Neural cell (in vitro differentiated cells): ENCODE measurements at regions not wholly inside any gene's neighbourhood (a gene's known extent, or its start where the extent isn't known, plus 50 kb on each side); places are given as distances from the start of the nearest gene placed in this dataset.

Experiments
- H2AFZ ChIP-seq: fragments of 200-600, 300-800 bp; sonication (generic), shearing (Covaris generic); 2 replicates; pipeline ENCODE4 v1.6.0; 2014; ENCODE audit warnings: low read depth, mild to moderate bottlenecking, antibody characterized with exemption, low read length, moderate library complexity
- H3F3A ChIP-seq: fragments of 200-600 bp; shearing (Covaris generic); 2 replicates; pipeline ENCODE4 v1.6.1; 2016; ENCODE audit warnings: mild to moderate bottlenecking, moderate library complexity, mixed read lengths, antibody characterized with exemption, low read length; ENCODE audit not compliant: insufficient read depth, poor library complexity, severe bottlenecking
- H3K27ac ChIP-seq: fragments of 200-600, 300-800 bp; sonication (generic), shearing (Covaris generic); 2 replicates; pipeline ENCODE4 v1.5.1; 2014; ENCODE audit warnings: mild to moderate bottlenecking, low read length, moderate library complexity
- H3K27me3 ChIP-seq: fragments of 300-800, 200-600 bp; sonication (generic), shearing (Covaris generic); 2 replicates; pipeline ENCODE4 v1.6.0; 2014; ENCODE audit warnings: mild to moderate bottlenecking, low read depth, low read length, moderate library complexity; ENCODE audit not compliant: insufficient read depth
- H3K36me3 ChIP-seq: fragments of 300-800, 200-600 bp; sonication (generic), shearing (Covaris generic); 2 replicates; pipeline ENCODE4 v1.5.1; 2014; ENCODE audit warnings: mild to moderate bottlenecking, antibody characterized with exemption, low read length, moderate library complexity; ENCODE audit not compliant: insufficient read depth
- H3K4me2 ChIP-seq: fragments of 300-800, 200-600 bp; sonication (generic), shearing (Covaris generic); 2 replicates; pipeline ENCODE4 v1.6.0; 2014; ENCODE audit warnings: mild to moderate bottlenecking, low read length
- H3K4me3 ChIP-seq: fragments of 300-800, 200-600 bp; sonication (generic), shearing (Covaris generic); 2 replicates; pipeline ENCODE4 v1.5.1; 2014; ENCODE audit warnings: mild to moderate bottlenecking, low read length, moderate library complexity
- H3K79me2 ChIP-seq: fragments of 200-600 bp; shearing (Covaris generic); replicated peaks from 2 replicates; pipeline ENCODE4 v1.6.0; 2014; ENCODE audit warnings: mild to moderate bottlenecking, low read length, moderate library complexity; ENCODE audit not compliant: insufficient read depth
- H3K9ac ChIP-seq: fragments of 300-800, 200-600 bp; sonication (generic), shearing (Covaris generic); 2 replicates; pipeline ENCODE4 v1.6.1; 2016; ENCODE audit warnings: mild to moderate bottlenecking, low read length, mixed read lengths
- H3K9me2 ChIP-seq: fragments of 200-600 bp; shearing (Covaris generic); 2 replicates; pipeline ENCODE4 v1.6.1; 2016; ENCODE audit warnings: mild to moderate bottlenecking, low read length, mixed read lengths; ENCODE audit not compliant: insufficient read depth
- H3K9me3 ChIP-seq: fragments of 200-600, 300-800 bp; sonication (generic), shearing (Covaris generic); 2 replicates; pipeline ENCODE4 v1.6.1; 2016; ENCODE audit warnings: mild to moderate bottlenecking, mixed run types, low read length, moderate library complexity, mixed read lengths
- H4K20me1 ChIP-seq: fragments of 200-600 bp; shearing (Covaris generic); 2 replicates; pipeline ENCODE4 v1.6.1; 2016; ENCODE audit warnings: mild to moderate bottlenecking, mixed run types; ENCODE audit not compliant: insufficient read depth
- CTCF ChIP-seq: fragments of 450-650 bp; IDR thresholded peaks from 2 replicates; pipeline ENCODE4 v1.5.1; 2014; ENCODE audit warnings: antibody characterized with exemption, mild to moderate bottlenecking, moderate library complexity; ENCODE audit not compliant: poor library complexity, severe bottlenecking
- EP300 ChIP-seq: fragments of 450-650 bp; conservative IDR thresholded peaks from 2 replicates; pipeline ENCODE4 v1.6.1; 2014; ENCODE audit warnings: antibody characterized with exemption, mild to moderate bottlenecking, moderate library complexity; ENCODE audit not compliant: poor library complexity, severe bottlenecking
- EZH2 ChIP-seq: fragments of 200-600, 300-800 bp; shearing (Covaris generic), sonication (generic); IDR thresholded peaks from 2 replicates; pipeline ENCODE4 v1.6.1; 2014; ENCODE audit warnings: antibody characterized with exemption, low read length, borderline replicate concordance, mild to moderate bottlenecking; ENCODE audit not compliant: insufficient read depth, poor library complexity, severe bottlenecking
- MXI1 ChIP-seq: fragments of 450-650 bp; conservative IDR thresholded peaks from 2 replicates; pipeline ENCODE4 v1.6.1; 2014; ENCODE audit warnings: antibody characterized with exemption, mild to moderate bottlenecking; ENCODE audit not compliant: poor library complexity, severe bottlenecking
- POLR2AphosphoS5 ChIP-seq: IDR thresholded peaks from 2 replicates; pipeline ENCODE4 v1.6.1; 2012
- RAD21 ChIP-seq: fragments of 450-650 bp; conservative IDR thresholded peaks from 2 replicates; pipeline ENCODE4 v1.6.1; 2014; ENCODE audit warnings: antibody characterized with exemption, mild to moderate bottlenecking, moderate library complexity
- SMC3 ChIP-seq: fragments of 450-650 bp; conservative IDR thresholded peaks from 2 replicates; pipeline ENCODE4 v1.6.1; 2014; ENCODE audit warnings: antibody characterized with exemption, mild to moderate bottlenecking, moderate library complexity; ENCODE audit not compliant: poor library complexity
- TAF1 ChIP-seq: IDR thresholded peaks from 2 replicates; pipeline ENCODE4 v1.6.1; 2012; ENCODE audit warnings: low read depth
- TF ChIP-seq, protein P1 (sequence below): IDR thresholded peaks from 2 replicates; pipeline ENCODE4 v1.6.1; 2012; ENCODE audit warnings: borderline replicate concordance

DNA sequence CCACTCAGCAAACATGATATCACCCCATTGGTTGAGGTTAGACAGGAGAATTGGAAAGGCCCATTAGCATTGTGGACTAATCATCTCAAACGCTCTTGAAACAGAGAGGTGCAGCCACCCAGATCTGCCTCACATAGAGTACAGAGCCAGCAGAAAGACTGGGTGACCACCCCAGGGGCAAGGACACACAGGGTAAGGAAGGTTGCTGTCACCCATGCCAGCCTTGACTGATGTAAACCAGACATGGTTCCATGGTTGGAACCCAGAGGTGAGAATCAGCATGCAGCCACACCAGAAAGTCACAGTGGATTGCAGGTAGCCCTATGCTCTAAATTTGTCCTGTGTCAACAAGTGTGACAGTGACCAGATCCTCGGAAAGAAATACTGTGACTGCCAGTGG, 1268.8 kb downstream of the EFNB2 start:
- H2AFZ ChIP-seq: no peak overlapping the region
- H3K79me2 ChIP-seq: no peaks in the 10 kb centered on the region
- H3F3A ChIP-seq: no peaks in the 10 kb centered on the region
- H4K20me1 ChIP-seq: no peaks in the 10 kb centered on the region
- no peak overlapping the region for H3K4me3 ChIP-seq
- no peak overlapping the region for H3K4me2 ChIP-seq
- TF ChIP-seq TAF1: no peak
- no peak for TF ChIP-seq POLR2AphosphoS5
- no peak for TF ChIP-seq EZH2
- no peak for TF ChIP-seq MXI1
- no peak for TF ChIP-seq SMC3
- no peak for TF ChIP-seq CTCF
- TF ChIP-seq, protein P1, sequence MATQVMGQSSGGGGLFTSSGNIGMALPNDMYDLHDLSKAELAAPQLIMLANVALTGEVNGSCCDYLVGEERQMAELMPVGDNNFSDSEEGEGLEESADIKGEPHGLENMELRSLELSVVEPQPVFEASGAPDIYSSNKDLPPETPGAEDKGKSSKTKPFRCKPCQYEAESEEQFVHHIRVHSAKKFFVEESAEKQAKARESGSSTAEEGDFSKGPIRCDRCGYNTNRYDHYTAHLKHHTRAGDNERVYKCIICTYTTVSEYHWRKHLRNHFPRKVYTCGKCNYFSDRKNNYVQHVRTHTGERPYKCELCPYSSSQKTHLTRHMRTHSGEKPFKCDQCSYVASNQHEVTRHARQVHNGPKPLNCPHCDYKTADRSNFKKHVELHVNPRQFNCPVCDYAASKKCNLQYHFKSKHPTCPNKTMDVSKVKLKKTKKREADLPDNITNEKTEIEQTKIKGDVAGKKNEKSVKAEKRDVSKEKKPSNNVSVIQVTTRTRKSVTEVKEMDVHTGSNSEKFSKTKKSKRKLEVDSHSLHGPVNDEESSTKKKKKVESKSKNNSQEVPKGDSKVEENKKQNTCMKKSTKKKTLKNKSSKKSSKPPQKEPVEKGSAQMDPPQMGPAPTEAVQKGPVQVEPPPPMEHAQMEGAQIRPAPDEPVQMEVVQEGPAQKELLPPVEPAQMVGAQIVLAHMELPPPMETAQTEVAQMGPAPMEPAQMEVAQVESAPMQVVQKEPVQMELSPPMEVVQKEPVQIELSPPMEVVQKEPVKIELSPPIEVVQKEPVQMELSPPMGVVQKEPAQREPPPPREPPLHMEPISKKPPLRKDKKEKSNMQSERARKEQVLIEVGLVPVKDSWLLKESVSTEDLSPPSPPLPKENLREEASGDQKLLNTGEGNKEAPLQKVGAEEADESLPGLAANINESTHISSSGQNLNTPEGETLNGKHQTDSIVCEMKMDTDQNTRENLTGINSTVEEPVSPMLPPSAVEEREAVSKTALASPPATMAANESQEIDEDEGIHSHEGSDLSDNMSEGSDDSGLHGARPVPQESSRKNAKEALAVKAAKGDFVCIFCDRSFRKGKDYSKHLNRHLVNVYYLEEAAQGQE: no peak
- TF ChIP-seq RAD21: no peak
- TF ChIP-seq EP300: no peak
- H3K9ac ChIP-seq: no peak overlapping the region
- no peaks in the 10 kb centered on the region for H3K36me3 ChIP-seq
- no peaks in the 10 kb centered on the region for H3K9me3 ChIP-seq
- H3K27ac ChIP-seq: no peak overlapping the region
- no peaks in the 10 kb centered on the region for H3K9me2 ChIP-seq
- H3K27me3 ChIP-seq: no peaks in the 10 kb centered on the region

DNA sequence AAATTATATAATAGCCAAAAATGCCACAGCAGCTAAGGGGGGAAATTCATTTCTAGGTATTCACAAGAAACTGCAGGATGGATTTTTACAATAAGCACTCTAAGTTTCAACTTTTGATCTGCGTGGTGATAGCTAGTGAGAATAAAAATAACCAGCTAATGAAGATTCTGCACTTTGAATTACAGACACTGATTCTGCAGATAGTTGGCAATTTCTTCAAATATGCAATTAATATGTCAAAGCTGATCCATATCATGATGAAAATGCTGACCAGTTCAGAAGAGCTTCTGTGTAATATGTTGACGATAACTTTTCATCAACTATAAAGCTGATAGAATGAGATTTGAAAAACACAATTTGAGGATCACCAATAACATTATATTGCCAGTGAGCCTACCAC, 1272.9 kb downstream of the EFNB2 start:
- H3K9me3 ChIP-seq: no peaks in the 10 kb centered on the region
- no peak overlapping the region for H3K27ac ChIP-seq
- no peaks in the 10 kb centered on the region for H3F3A ChIP-seq
- no peak overlapping the region for H3K4me3 ChIP-seq
- H3K4me2 ChIP-seq: no peak overlapping the region
- H3K79me2 ChIP-seq: no peaks in the 10 kb centered on the region
- H3K9ac ChIP-seq: no peak overlapping the region
- H3K36me3 ChIP-seq: no peaks in the 10 kb centered on the region
- no peaks in the 10 kb centered on the region for H3K27me3 ChIP-seq
- no peak overlapping the region for H2AFZ ChIP-seq
- no peak for TF ChIP-seq TAF1
- TF ChIP-seq EP300: no peak
- no peak for TF ChIP-seq EZH2
- TF ChIP-seq SMC3: no peak
- TF ChIP-seq, protein P1: no peak
- TF ChIP-seq MXI1: no peak
- TF ChIP-seq POLR2AphosphoS5: no peak
- TF ChIP-seq RAD21: no peak
- TF ChIP-seq CTCF: no peak
- no peaks in the 10 kb centered on the region for H4K20me1 ChIP-seq
- H3K9me2 ChIP-seq: no peaks in the 10 kb centered on the region
